ENCODE measurements at regions not wholly inside any gene's neighbourhood (a gene's known extent, or its start where the extent isn't known, plus 50 kb on each side); places are given as distances from the start of the nearest gene placed in this dataset.

DNA sequence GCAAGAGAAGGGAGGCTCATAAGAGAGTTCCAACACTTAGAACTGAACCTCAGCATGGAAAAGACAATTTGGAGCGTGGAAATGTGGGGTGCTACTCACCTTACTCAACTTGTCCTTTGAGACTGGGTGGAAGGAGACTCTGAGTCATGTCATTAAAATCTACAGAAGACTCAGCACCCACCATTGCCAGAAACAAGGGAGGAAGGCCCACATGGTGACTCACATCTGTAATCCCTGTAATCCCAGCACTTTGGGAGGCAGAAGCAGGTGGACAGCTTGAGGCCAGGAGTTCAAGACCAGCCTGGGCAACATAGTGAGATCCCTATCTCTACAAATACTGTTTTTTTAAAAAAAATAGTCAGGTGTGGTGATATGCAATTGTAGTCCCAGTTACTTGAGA lies 161.9 kb upstream of the UBE3A start:
- Histone ChIP-seq H3K9me3 (ENCODE audit: low read length) (no peaks in the 10 kb centered on the region), H3K4me1 (ENCODE audit: insufficient read depth, low read length, poor library complexity, severe bottlenecking) (no peaks in the 10 kb centered on the region), H4K20me1 (ENCODE audit: insufficient read depth, low read length) (no peaks in the 10 kb centered on the region), H3K9me2 (ENCODE audit: insufficient read depth, low read length) (no peaks in the 10 kb centered on the region), H3K27ac (ENCODE audit: low read depth, low read length, poor library complexity, severe bottlenecking) (no peak overlapping the region), H3K36me3 (ENCODE audit: insufficient read depth, low read length) (no peaks in the 10 kb centered on the region), H2AFZ (ENCODE audit: low read length) (no peak overlapping the region), H3K4me2 (ENCODE audit: low read length) (no peak overlapping the region), H3K79me2 (ENCODE audit: insufficient read depth, low read depth, low read length) (no peaks in the 10 kb centered on the region), H3K4me3 (ENCODE audit: low read depth, low read length, poor library complexity, severe bottlenecking) (no peak overlapping the region)
- TF ChIP-seq, protein P1, sequence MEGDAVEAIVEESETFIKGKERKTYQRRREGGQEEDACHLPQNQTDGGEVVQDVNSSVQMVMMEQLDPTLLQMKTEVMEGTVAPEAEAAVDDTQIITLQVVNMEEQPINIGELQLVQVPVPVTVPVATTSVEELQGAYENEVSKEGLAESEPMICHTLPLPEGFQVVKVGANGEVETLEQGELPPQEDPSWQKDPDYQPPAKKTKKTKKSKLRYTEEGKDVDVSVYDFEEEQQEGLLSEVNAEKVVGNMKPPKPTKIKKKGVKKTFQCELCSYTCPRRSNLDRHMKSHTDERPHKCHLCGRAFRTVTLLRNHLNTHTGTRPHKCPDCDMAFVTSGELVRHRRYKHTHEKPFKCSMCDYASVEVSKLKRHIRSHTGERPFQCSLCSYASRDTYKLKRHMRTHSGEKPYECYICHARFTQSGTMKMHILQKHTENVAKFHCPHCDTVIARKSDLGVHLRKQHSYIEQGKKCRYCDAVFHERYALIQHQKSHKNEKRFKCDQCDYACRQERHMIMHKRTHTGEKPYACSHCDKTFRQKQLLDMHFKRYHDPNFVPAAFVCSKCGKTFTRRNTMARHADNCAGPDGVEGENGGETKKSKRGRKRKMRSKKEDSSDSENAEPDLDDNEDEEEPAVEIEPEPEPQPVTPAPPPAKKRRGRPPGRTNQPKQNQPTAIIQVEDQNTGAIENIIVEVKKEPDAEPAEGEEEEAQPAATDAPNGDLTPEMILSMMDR (conservative IDR thresholded peaks at IDR 0.05; ENCODE audit: low read length) = no peak
- TF ChIP-seq EZH2phosphoT487 (IDR thresholded peaks at IDR 0.05; ENCODE audit: borderline replicate concordance, low read depth, low read length) = no peak
- DNase-seq (ENCODE audit: low spot score) = no peak
- intact Hi-C loops (cut with micrococcal nuclease; ENCODE audit: unreplicated experiment) = no loop called here
- ChIA-PET CTCF (ENCODE audit: unreplicated experiment) (no interaction called here), POLR2A (interaction anchor here (0.7 kb wide), 1 partner anchor 764 kb away, joined by 6 read pairs; no protein-coding TSS in a partner anchor)
- no TSS peak for BruUV-seq (replicated peaks)

DNA sequence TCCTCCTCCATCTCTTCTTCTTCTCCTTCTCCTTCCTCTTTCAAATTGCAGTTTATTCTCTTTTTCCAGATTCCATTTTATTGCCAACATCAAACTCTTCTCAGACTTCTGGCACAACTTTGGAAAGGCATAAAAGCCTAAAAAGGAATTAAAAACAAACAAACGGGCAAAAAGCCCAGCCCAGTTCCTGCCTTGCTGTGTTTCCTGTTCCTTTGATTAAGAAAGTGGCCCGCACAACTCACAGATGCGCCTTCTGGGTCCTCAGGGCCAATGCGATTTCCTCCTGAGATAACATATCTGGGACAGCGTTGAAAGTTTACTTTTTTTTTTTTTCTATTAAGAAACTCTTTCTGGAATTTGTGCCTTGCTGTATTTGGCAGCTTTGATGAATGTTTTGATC lies 158.7 kb upstream of the UBE3A start:
- no peak for DNase-seq (ENCODE audit: low spot score)
- H2AFZ ChIP-seq (ENCODE audit: low read length) = no peak overlapping the region
- no peaks in the 10 kb centered on the region for H3K9me2 ChIP-seq (ENCODE audit: insufficient read depth, low read length)
- no peaks in the 10 kb centered on the region for H3K36me3 ChIP-seq (ENCODE audit: insufficient read depth, low read length)
- H3K4me3 ChIP-seq (ENCODE audit: low read depth, low read length, poor library complexity, severe bottlenecking) = no peak overlapping the region
- H3K4me1 ChIP-seq (ENCODE audit: insufficient read depth, low read length, poor library complexity, severe bottlenecking) = no peaks in the 10 kb centered on the region
- ChIA-PET POLR2A (no interaction called here), CTCF (ENCODE audit: unreplicated experiment) (no interaction called here)
- H4K20me1 ChIP-seq (ENCODE audit: insufficient read depth, low read length) = no peaks in the 10 kb centered on the region
- H3K4me2 ChIP-seq (ENCODE audit: low read length) = no peak overlapping the region
- no peaks in the 10 kb centered on the region for H3K79me2 ChIP-seq (ENCODE audit: insufficient read depth, low read depth, low read length)
- BruUV-seq (replicated peaks) = no TSS peak
- no peaks in the 10 kb centered on the region for H3K9me3 ChIP-seq (ENCODE audit: low read length)
- no peak overlapping the region for H3K27ac ChIP-seq (ENCODE audit: low read depth, low read length, poor library complexity, severe bottlenecking)
- TF ChIP-seq, protein P1 (conservative IDR thresholded peaks at IDR 0.05; ENCODE audit: low read length) = no peak
- no peak for TF ChIP-seq EZH2phosphoT487 (IDR thresholded peaks at IDR 0.05; ENCODE audit: borderline replicate concordance, low read depth, low read length)
- intact Hi-C loops (cut with micrococcal nuclease; ENCODE audit: unreplicated experiment) = no loop called here

DNA sequence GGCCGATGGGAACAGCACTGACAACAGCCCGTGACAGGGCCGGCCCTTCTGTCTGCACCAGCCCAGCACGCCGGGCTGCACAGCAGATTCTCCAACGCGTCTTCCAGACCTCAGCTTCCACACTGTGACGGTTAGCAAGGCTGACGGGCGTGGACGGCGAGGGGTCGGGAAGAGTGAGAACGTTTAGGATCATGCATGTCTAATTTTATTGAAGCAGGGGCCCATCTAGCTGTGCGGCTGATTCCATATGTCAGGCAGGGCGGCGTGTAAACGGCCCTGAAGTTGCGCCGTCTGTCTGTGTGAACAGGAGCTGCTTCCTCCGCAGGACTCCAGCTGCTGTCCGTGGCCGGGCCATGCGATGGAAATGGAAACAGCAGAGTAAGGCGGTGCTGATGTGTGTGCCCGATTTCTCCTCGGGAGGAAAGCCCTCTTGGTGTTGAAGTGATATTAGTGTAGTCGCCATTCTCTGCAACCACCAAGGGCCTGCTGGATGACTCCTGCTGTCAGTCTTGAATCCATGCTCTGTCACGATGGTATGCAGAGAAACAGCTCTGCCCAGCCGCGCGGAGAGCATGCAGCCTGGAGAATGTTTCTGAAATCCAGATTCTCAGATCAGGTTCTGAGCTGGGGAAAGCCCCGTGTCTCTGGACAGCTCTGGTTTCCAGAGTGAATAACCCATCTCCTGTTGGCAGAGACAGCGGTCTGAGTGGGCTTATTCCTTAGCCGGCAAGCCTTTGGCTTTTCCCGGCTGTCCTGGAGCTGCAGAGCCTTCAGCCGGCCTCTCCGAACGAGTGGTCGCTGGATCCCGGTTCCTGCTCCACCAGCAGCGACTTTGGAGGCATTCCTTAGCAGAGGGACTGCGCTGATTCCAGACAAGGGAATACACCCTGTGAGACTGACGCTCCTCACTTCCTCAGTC lies 158.1 kb upstream of the UBE3A start:
- Histone ChIP-seq H3K27ac (ENCODE audit: low read depth, low read length, poor library complexity, severe bottlenecking) (no peak overlapping the region), H3K4me1 (ENCODE audit: insufficient read depth, low read length, poor library complexity, severe bottlenecking) (no peaks in the 10 kb centered on the region), H2AFZ (ENCODE audit: low read length) (no peak overlapping the region), H3K4me3 (ENCODE audit: low read depth, low read length, poor library complexity, severe bottlenecking) (no peak overlapping the region), H3K36me3 (ENCODE audit: insufficient read depth, low read length) (no peaks in the 10 kb centered on the region), H3K9me2 (ENCODE audit: insufficient read depth, low read length) (no peaks in the 10 kb centered on the region), H3K9me3 (ENCODE audit: low read length) (no peaks in the 10 kb centered on the region), H3K79me2 (ENCODE audit: insufficient read depth, low read depth, low read length) (no peaks in the 10 kb centered on the region), H4K20me1 (ENCODE audit: insufficient read depth, low read length) (no peaks in the 10 kb centered on the region), H3K4me2 (ENCODE audit: low read length) (no peak overlapping the region)
- no peak for DNase-seq (ENCODE audit: low spot score)
- TF ChIP-seq, protein P1 (conservative IDR thresholded peaks at IDR 0.05; ENCODE audit: low read length) = no peak
- TF ChIP-seq EZH2phosphoT487 (IDR thresholded peaks at IDR 0.05; ENCODE audit: borderline replicate concordance, low read depth, low read length) = no peak
- intact Hi-C loops (cut with micrococcal nuclease; ENCODE audit: unreplicated experiment) = no loop called here
- no TSS peak for BruUV-seq (replicated peaks)
- ChIA-PET CTCF (ENCODE audit: unreplicated experiment) (no interaction called here), POLR2A (no interaction called here)

Measured in OCI-LY7 (cell line).